ENCODE measurements at regions not wholly inside any gene's neighbourhood (a gene's known extent, or its start where the extent isn't known, plus 50 kb on each side); places are given as distances from the start of the nearest gene placed in this dataset.

DNA sequence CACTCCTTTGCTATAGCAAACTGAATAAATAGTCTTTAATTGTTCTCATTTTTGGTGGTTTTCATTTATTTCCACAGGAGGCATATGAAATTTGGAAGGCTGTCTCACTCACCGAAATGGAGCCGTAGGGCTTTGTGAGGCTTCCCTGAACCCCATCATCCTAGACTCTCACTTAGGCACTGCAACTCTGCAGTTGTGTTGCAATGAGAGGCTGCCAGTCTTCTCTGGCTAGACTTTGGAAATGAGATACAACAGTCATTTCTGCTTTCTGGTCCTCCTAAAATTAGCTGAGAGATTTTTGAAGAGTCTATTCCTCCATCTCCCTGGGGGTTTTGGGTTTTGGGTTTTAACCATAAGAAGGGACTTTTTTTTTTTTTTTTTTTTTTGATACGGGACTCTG, 146.5 kb downstream of the SH3BGRL start:
- no peak overlapping the region for H3K27ac ChIP-seq
- no peak overlapping the region for H3K9ac ChIP-seq
- no peak overlapping the region for H2AFZ ChIP-seq (ENCODE audit: low read depth)
- no peak overlapping the region for H3K4me2 ChIP-seq
- no peak overlapping the region for H3K4me3 ChIP-seq (IDR thresholded peaks at IDR 0.05; ENCODE audit: insufficient read depth, low read depth, low read length)
- H3K4me1 ChIP-seq (ENCODE audit: low read depth, poor library complexity, severe bottlenecking): no peaks in the 10 kb centered on the region
- no peaks in the 10 kb centered on the region for H4K20me1 ChIP-seq (ENCODE audit: insufficient read depth)
- no peaks in the 10 kb centered on the region for H3K36me3 ChIP-seq (ENCODE audit: insufficient read depth)
- TF ChIP-seq, protein P1, sequence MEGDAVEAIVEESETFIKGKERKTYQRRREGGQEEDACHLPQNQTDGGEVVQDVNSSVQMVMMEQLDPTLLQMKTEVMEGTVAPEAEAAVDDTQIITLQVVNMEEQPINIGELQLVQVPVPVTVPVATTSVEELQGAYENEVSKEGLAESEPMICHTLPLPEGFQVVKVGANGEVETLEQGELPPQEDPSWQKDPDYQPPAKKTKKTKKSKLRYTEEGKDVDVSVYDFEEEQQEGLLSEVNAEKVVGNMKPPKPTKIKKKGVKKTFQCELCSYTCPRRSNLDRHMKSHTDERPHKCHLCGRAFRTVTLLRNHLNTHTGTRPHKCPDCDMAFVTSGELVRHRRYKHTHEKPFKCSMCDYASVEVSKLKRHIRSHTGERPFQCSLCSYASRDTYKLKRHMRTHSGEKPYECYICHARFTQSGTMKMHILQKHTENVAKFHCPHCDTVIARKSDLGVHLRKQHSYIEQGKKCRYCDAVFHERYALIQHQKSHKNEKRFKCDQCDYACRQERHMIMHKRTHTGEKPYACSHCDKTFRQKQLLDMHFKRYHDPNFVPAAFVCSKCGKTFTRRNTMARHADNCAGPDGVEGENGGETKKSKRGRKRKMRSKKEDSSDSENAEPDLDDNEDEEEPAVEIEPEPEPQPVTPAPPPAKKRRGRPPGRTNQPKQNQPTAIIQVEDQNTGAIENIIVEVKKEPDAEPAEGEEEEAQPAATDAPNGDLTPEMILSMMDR (conservative IDR thresholded peaks at IDR 0.05; ENCODE audit: low read depth, low read length): no peak
- H3K27me3 ChIP-seq (ENCODE audit: insufficient read depth, low read depth): no peaks in the 10 kb centered on the region
- no peaks in the 10 kb centered on the region for H3K79me2 ChIP-seq (ENCODE audit: insufficient read depth, low read depth)

DNA sequence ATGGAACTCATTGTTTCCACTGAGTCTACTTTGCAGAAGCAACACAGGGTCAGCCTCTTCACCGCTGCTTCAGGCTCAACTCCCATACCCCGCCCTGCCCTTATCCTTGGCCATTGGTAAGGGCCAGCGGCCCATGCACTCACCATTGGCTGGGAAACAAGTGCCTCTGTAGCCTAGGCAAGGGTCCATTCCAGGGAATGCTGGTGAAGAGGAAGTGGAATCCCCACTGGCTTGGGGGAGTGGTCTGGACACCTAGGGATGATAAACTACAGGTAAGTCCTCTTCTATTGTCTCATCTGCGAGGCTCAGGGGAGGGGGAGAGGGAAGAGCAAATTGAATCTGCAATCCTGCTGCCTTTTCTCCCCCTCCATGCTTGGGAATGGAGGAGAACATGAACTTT, 153.1 kb downstream of the SH3BGRL start:
- Histone ChIP-seq H3K4me2 (no peak overlapping the region), H3K27ac (no peak overlapping the region), H3K4me3 (IDR thresholded peaks at IDR 0.05; ENCODE audit: insufficient read depth, low read depth, low read length) (no peak overlapping the region), H4K20me1 (ENCODE audit: insufficient read depth) (no peaks in the 10 kb centered on the region), H3K4me1 (ENCODE audit: low read depth, poor library complexity, severe bottlenecking) (no peaks in the 10 kb centered on the region), H3K9ac (no peak overlapping the region), H3K79me2 (ENCODE audit: insufficient read depth, low read depth) (no peaks in the 10 kb centered on the region), H2AFZ (ENCODE audit: low read depth) (no peak overlapping the region), H3K27me3 (ENCODE audit: insufficient read depth, low read depth) (no peaks in the 10 kb centered on the region), H3K36me3 (ENCODE audit: insufficient read depth) (no peaks in the 10 kb centered on the region)
- TF ChIP-seq, protein P1 (conservative IDR thresholded peaks at IDR 0.05; ENCODE audit: low read depth, low read length): no peak

DNA sequence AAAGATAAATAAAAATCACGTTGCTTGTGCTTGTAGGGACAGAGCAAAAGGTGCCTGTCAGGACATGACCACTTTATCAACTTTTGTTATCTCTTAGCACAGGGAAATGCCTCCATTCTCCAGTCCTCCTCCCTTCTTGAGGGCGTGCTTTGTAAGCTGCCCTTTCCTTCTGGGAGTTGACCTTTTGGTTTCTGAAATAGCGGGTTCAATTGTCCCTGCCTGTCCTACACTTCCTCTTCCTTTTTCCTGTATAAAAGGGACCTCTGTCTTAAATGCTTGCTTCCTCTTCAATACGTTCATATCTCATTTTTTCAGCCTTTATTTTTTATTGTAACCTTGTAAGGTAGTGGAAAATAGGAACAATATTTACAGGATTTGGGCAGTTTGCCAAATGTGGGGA, 153.5 kb downstream of the SH3BGRL start:
- Histone ChIP-seq H3K36me3 (ENCODE audit: insufficient read depth) (no peaks in the 10 kb centered on the region), H4K20me1 (ENCODE audit: insufficient read depth) (no peaks in the 10 kb centered on the region), H3K9ac (no peak overlapping the region), H3K4me1 (ENCODE audit: low read depth, poor library complexity, severe bottlenecking) (no peaks in the 10 kb centered on the region), H3K79me2 (ENCODE audit: insufficient read depth, low read depth) (no peaks in the 10 kb centered on the region), H3K27me3 (ENCODE audit: insufficient read depth, low read depth) (no peaks in the 10 kb centered on the region), H2AFZ (ENCODE audit: low read depth) (no peak overlapping the region), H3K4me3 (IDR thresholded peaks at IDR 0.05; ENCODE audit: insufficient read depth, low read depth, low read length) (no peak overlapping the region), H3K27ac (no peak overlapping the region), H3K4me2 (no peak overlapping the region)
- TF ChIP-seq, protein P1 (conservative IDR thresholded peaks at IDR 0.05; ENCODE audit: low read depth, low read length): no peak

GRCh38 chrX:81367291-81367690, 165.4 kb downstream of the SH3BGRL start:
- no peaks in the 10 kb centered on the region for H3K79me2 ChIP-seq (ENCODE audit: insufficient read depth, low read depth)
- no peak overlapping the region for H3K9ac ChIP-seq
- H3K27ac ChIP-seq: no peak overlapping the region
- no peaks in the 10 kb centered on the region for H3K27me3 ChIP-seq (ENCODE audit: insufficient read depth, low read depth)
- H3K4me3 ChIP-seq (IDR thresholded peaks at IDR 0.05; ENCODE audit: insufficient read depth, low read depth, low read length): no peak overlapping the region
- H4K20me1 ChIP-seq (ENCODE audit: insufficient read depth): no peaks in the 10 kb centered on the region
- no peak overlapping the region for H3K4me2 ChIP-seq
- TF ChIP-seq, protein P1 (conservative IDR thresholded peaks at IDR 0.05; ENCODE audit: low read depth, low read length): no peak
- no peaks in the 10 kb centered on the region for H3K36me3 ChIP-seq (ENCODE audit: insufficient read depth)
- H2AFZ ChIP-seq (ENCODE audit: low read depth): no peak overlapping the region
- H3K4me1 ChIP-seq (ENCODE audit: low read depth, poor library complexity, severe bottlenecking): no peaks in the 10 kb centered on the region

Data from KMS-11 (cell line).